Naive B cell (primary cell): ENCODE measurements at regions not wholly inside any gene's neighbourhood (a gene's known extent, or its start where the extent isn't known, plus 50 kb on each side); places are given as distances from the start of the nearest gene placed in this dataset.
"Not testable (repeated sequence)": the region's sequence is repeated elsewhere in the genome, so short reads cannot be mapped to it uniquely, and the experiment has no call there.

ENCODE experiments used
- ATAC-seq, 2 donors: fragments of 150-1000 bp; cut with Tn5 transposase; 2 replicates each; pipeline ENCODE4 v1.10.0; 2021; ENCODE audit warnings: low read depth in 2 of 2, mild to moderate bottlenecking in 2 of 2, moderate library complexity in 2 of 2
- DNase-seq: peaks from one replicate; pipeline ENCODE4 v3.0.0; 2022
- H3K27ac Mint-ChIP-seq, 6 donors: one replicate each; pipeline ENCODE4 v1.8.0; 2020 to 2022; ENCODE audit warnings: mild to moderate bottlenecking in 6 of 6, mixed read lengths in 6 of 6, moderate library complexity in 5 of 6, inconsistent platforms in 2 of 6
- H3K27me3 Mint-ChIP-seq, 3 donors: one replicate each; pipeline ENCODE4 v1.8.0; 2021 to 2022; ENCODE audit warnings: mixed read lengths in 3 of 3, mild to moderate bottlenecking in 1 of 3
- H3K36me3 Mint-ChIP-seq, 2 donors: one replicate each; pipeline ENCODE4 v1.8.0; 2020 to 2022; ENCODE audit warnings: mixed read lengths in 2 of 2, inconsistent platforms in 1 of 2, mild to moderate bottlenecking in 1 of 2
- H3K4me1 Mint-ChIP-seq, 3 donors: one replicate each; pipeline ENCODE4 v1.8.0; 2020 to 2022; ENCODE audit warnings: mixed read lengths in 3 of 3, inconsistent platforms in 1 of 3, mild to moderate bottlenecking in 1 of 3, moderate library complexity in 1 of 3
- H3K4me3 Mint-ChIP-seq, 8 donors: one replicate each; pipeline ENCODE4 v1.8.0; 2020 to 2022; ENCODE audit warnings: mild to moderate bottlenecking in 8 of 8, mixed read lengths in 8 of 8, moderate library complexity in 8 of 8, inconsistent platforms in 2 of 8
- H3K9me3 Mint-ChIP-seq, 7 donors: one replicate each; pipeline ENCODE4 v1.8.0; 2020 to 2022; ENCODE audit warnings: mixed read lengths in 7 of 7, mild to moderate bottlenecking in 5 of 7, inconsistent platforms in 2 of 7, moderate library complexity in 1 of 7

GRCh38 chr15:24158306-24158705, 471.2 kb upstream of the NDN start:
- ATAC-seq, H3K4me3 Mint-ChIP-seq, H3K27ac Mint-ChIP-seq, H3K36me3 Mint-ChIP-seq, H3K4me1 Mint-ChIP-seq, H3K27me3 Mint-ChIP-seq, DNase-seq: not testable (repeated sequence)
- peaks cover 7 to 21% (median 10%) of the 10 kb centered on the region in 7 donors for H3K9me3 Mint-ChIP-seq

- not testable (repeated sequence) for ATAC-seq, H3K4me3 Mint-ChIP-seq
Observed at GRCh38 chr15:24165512-24165911, 478.4 kb upstream of the NDN start.

GRCh38 chr15:24202297-24202696, 473.3 kb upstream of the NPAP1 start:
- H3K27me3 Mint-ChIP-seq, H3K36me3 Mint-ChIP-seq, H3K4me3 Mint-ChIP-seq, ATAC-seq, H3K27ac Mint-ChIP-seq, DNase-seq, H3K4me1 Mint-ChIP-seq, H3K9me3 Mint-ChIP-seq: not testable (repeated sequence)

More at GRCh38 chr15:24165512-24165911, 478.4 kb upstream of the NDN start:
- H3K27me3 Mint-ChIP-seq, DNase-seq, H3K9me3 Mint-ChIP-seq, H3K27ac Mint-ChIP-seq, H3K36me3 Mint-ChIP-seq, H3K4me1 Mint-ChIP-seq: not testable (repeated sequence)

- H3K27ac Mint-ChIP-seq, DNase-seq, H3K9me3 Mint-ChIP-seq, H3K4me1 Mint-ChIP-seq, H3K4me3 Mint-ChIP-seq, ATAC-seq, H3K27me3 Mint-ChIP-seq, H3K36me3 Mint-ChIP-seq: not testable (repeated sequence)
Observed at GRCh38 chr15:24211742-24212476, 463.7 kb upstream of the NPAP1 start.

- no peaks in the 10 kb centered on the region for H3K36me3 Mint-ChIP-seq
- H3K27ac Mint-ChIP-seq, result no peak overlapping the region
- ATAC-seq (no peak), DNase-seq (no peak)
- H3K9me3 Mint-ChIP-seq, result peaks cover 5 to 18% (median 9%) of the 10 kb centered on the region in 7 donors
- no peak overlapping the region for H3K4me3 Mint-ChIP-seq
- H3K27me3 Mint-ChIP-seq, result no peaks in the 10 kb centered on the region
- no peaks in the 10 kb centered on the region for H3K4me1 Mint-ChIP-seq
Observed at GRCh38 chr15:24223739-24224138, 451.8 kb upstream of the NPAP1 start.

GRCh38 chr15:24224161-24224560, 451.4 kb upstream of the NPAP1 start:
- H3K27ac Mint-ChIP-seq, result no peak overlapping the region
- H3K36me3 Mint-ChIP-seq, result no peaks in the 10 kb centered on the region
- DNase-seq (no peak), ATAC-seq (no peak)
- no peaks in the 10 kb centered on the region for H3K4me1 Mint-ChIP-seq
- H3K27me3 Mint-ChIP-seq, result no peaks in the 10 kb centered on the region
- H3K9me3 Mint-ChIP-seq, result peaks cover 7 to 22% (median 11%) of the 10 kb centered on the region in 7 donors
- H3K4me3 Mint-ChIP-seq, result no peak overlapping the region

GRCh38 chr15:24228922-24229321, 446.7 kb upstream of the NPAP1 start:
- not testable (repeated sequence) for H3K4me1 Mint-ChIP-seq, DNase-seq, H3K27me3 Mint-ChIP-seq, H3K27ac Mint-ChIP-seq, H3K4me3 Mint-ChIP-seq, ATAC-seq, H3K36me3 Mint-ChIP-seq
- H3K9me3 Mint-ChIP-seq, result peaks cover 8 to 31% (median 12%) of the 10 kb centered on the region in 7 donors

GRCh38 chr15:24233134-24233533, 442.4 kb upstream of the NPAP1 start:
- not testable (repeated sequence) for ATAC-seq, H3K36me3 Mint-ChIP-seq, DNase-seq, H3K4me1 Mint-ChIP-seq, H3K4me3 Mint-ChIP-seq, H3K27ac Mint-ChIP-seq, H3K27me3 Mint-ChIP-seq
- peaks cover 6 to 19% (median 11%) of the 10 kb centered on the region in 7 donors for H3K9me3 Mint-ChIP-seq

- not testable (repeated sequence) for H3K27ac Mint-ChIP-seq, H3K36me3 Mint-ChIP-seq, H3K27me3 Mint-ChIP-seq, ATAC-seq, H3K4me3 Mint-ChIP-seq, H3K4me1 Mint-ChIP-seq, H3K9me3 Mint-ChIP-seq, DNase-seq
Observed at GRCh38 chr15:24240580-24240979, 435.0 kb upstream of the NPAP1 start.

- not testable (repeated sequence) for H3K4me3 Mint-ChIP-seq, ATAC-seq, H3K4me1 Mint-ChIP-seq, H3K36me3 Mint-ChIP-seq, H3K27me3 Mint-ChIP-seq, H3K27ac Mint-ChIP-seq, DNase-seq
- H3K9me3 Mint-ChIP-seq, result peaks cover 5 to 20% (median 7%) of the 10 kb centered on the region in 7 donors
Observed at GRCh38 chr15:24259106-24259505, 416.5 kb upstream of the NPAP1 start.

- not testable (repeated sequence) for H3K27ac Mint-ChIP-seq, H3K4me1 Mint-ChIP-seq, H3K27me3 Mint-ChIP-seq, H3K36me3 Mint-ChIP-seq, DNase-seq, H3K4me3 Mint-ChIP-seq, ATAC-seq
- H3K9me3 Mint-ChIP-seq, result peaks cover 0 to 13% (median 0%) of the 10 kb centered on the region in 7 donors
Observed at GRCh38 chr15:24260407-24260806, 415.2 kb upstream of the NPAP1 start.

GRCh38 chr15:24260854-24261253, 414.7 kb upstream of the NPAP1 start:
- not testable (repeated sequence) for ATAC-seq, H3K4me3 Mint-ChIP-seq, H3K27me3 Mint-ChIP-seq

GRCh38 chr15:24268536-24269165, 406.9 kb upstream of the NPAP1 start:
- H3K4me3 Mint-ChIP-seq, H3K27ac Mint-ChIP-seq, ATAC-seq: not testable (repeated sequence)

More at GRCh38 chr15:24260854-24261253, 414.7 kb upstream of the NPAP1 start:
- DNase-seq, H3K27ac Mint-ChIP-seq, H3K4me1 Mint-ChIP-seq, H3K36me3 Mint-ChIP-seq: not testable (repeated sequence)
- peaks cover 0 to 13% (median 0%) of the 10 kb centered on the region in 7 donors for H3K9me3 Mint-ChIP-seq

GRCh38 chr15:24269166-24269571, 406.4 kb upstream of the NPAP1 start:
- H3K4me1 Mint-ChIP-seq, result no peaks in the 10 kb centered on the region
- no peak for DNase-seq
- ATAC-seq, result no peak
- H3K9me3 Mint-ChIP-seq, result peaks cover 2 to 24% (median 7%) of the 10 kb centered on the region in 7 donors
- no peaks in the 10 kb centered on the region for H3K36me3 Mint-ChIP-seq
- H3K27ac Mint-ChIP-seq, result no peak overlapping the region
- no peaks in the 10 kb centered on the region for H3K27me3 Mint-ChIP-seq
- H3K4me3 Mint-ChIP-seq, result no peak overlapping the region

More at GRCh38 chr15:24268536-24269165, 406.9 kb upstream of the NPAP1 start:
- H3K9me3 Mint-ChIP-seq, result peaks cover 2 to 25% (median 7%) of the 10 kb centered on the region in 7 donors
- H3K27me3 Mint-ChIP-seq, DNase-seq, H3K4me1 Mint-ChIP-seq, H3K36me3 Mint-ChIP-seq: not testable (repeated sequence)
